Pancreas (tissue), 10 donors: ENCODE measurements at regions not wholly inside any gene's neighbourhood (a gene's known extent, or its start where the extent isn't known, plus 50 kb on each side); places are given as distances from the start of the nearest gene placed in this dataset.

Source experiments
- ATAC-seq, 4 donors: fragments of 200-7000 bp; cut with Tn5 transposase; one replicate each; pipeline versions ENCODE4 v1.8.0 to v1.9.1; 2020; ENCODE audit warnings: mild to moderate bottlenecking in 4 of 4, moderate library complexity in 4 of 4
- DNase-seq, 6 donors: peaks; one replicate each; pipeline ENCODE4 v3.0.0-alpha.2; 2020
- FAIRE-seq: peaks from 2 replicates; lab custom pipeline; 2012; peaks lifted over from hg19 to GRCh38; lab: Jason Lieb, UNC
- H3K27ac ChIP-seq, 4 donors: fragments of 200-600 bp; sonication (generic); 1 replicate in 3 of 4; 2 replicates in 1 of 4; pipeline versions ENCODE4 v1.5.0 to v1.8.0; 2020
- H3K27me3 ChIP-seq, 4 donors: fragments of 200-600 bp; one replicate each; pipeline ENCODE4 v1.8.0; 2021
- H3K36me3 ChIP-seq, 3 donors: fragments of 200-600 bp; sonication (generic) in 1 of 3; one replicate each; pipeline versions ENCODE4 v1.5.0 to v1.8.0; 2020 to 2021
- H3K4me1 ChIP-seq, 3 donors: fragments of 200-600 bp; one replicate each; pipeline ENCODE4 v1.8.0; 2021
- H3K4me3 ChIP-seq, 4 donors: fragments of 200-600 bp; sonication (generic) in 2 of 4; one replicate each; pipeline versions ENCODE4 v1.5.0 to v1.8.0; 2020 to 2021
- H3K9me3 ChIP-seq, 4 donors: fragments of 200-600 bp; one replicate each; pipeline ENCODE4 v1.8.0; 2021
- CTCF ChIP-seq, 4 donors: fragments of 200-600 bp; sonication (generic) in 3 of 4; IDR thresholded peaks; one replicate each; pipeline versions ENCODE4 v1.5.0 to v1.8.0; 2021; ENCODE audit warnings: antibody characterized with exemption in 4 of 4
- WGBS, 2 donors: extraction: QIAGEN DNeasy Blood & Tissue Kit; methylation state at CpG; one replicate each; pipeline ENCODE4 v1.1.7; 2013; 5-methylcytosine and 5-hydroxymethylcytosine counted together
- intact Hi-C, 3 donors: fragments of 100-400 bp; cut with DNase I; formaldehyde crosslinking; loops; one replicate each; pipeline versions ENCODE4 v1.11.1 to v1.14.2; 2022
- donor health status: healthy with polysubstance abuse.
- donor health status: DM: no; HTN: no; CAD: no; lungs with moderate emphysema.
- donor health status: DM: no; HTN: no; CAD: no.
- donor health status: control.
- donor health status: control.
- donor health status: Bipolar disorder and iron deficiency.
- donor health status: DM: yes; HTN: yes; CAD: no.
- donor health status: DM: no; HTN: no; CAD: no.
- donor health status: DM: no; HTN: no; CAD: no.
- donor health status: DM: yes; HTN: yes; CAD: no.

GRCh38 chr11:69992943-69993694 is 85.0 kb upstream of the ANO1 start:
- DNase-seq (no peak), FAIRE-seq (no peak), ATAC-seq (no peak)
- no peaks in the 10 kb centered on the region for H3K36me3 ChIP-seq
- 72 to 82% methylated on average over 6 of the region's 6 CpGs for WGBS, 2 donors
- no peaks in the 10 kb centered on the region for H3K4me1 ChIP-seq
- H3K27ac ChIP-seq: no peak overlapping the region
- intact Hi-C loops: no loop called here
- H3K4me3 ChIP-seq: no peak overlapping the region
- H3K9me3 ChIP-seq: no peaks in the 10 kb centered on the region
- H3K27me3 ChIP-seq: no peaks in the 10 kb centered on the region
- TF ChIP-seq CTCF (IDR thresholded peaks at IDR 0.05): no peak

GRCh38 chr11:69994810-69995209 is 83.3 kb upstream of the ANO1 start:
- FAIRE-seq: no peak
- no peak for ATAC-seq
- Histone ChIP-seq H3K9me3 (no peaks in the 10 kb centered on the region), H3K27ac (no peak overlapping the region), H3K4me3 (no peak overlapping the region), H3K27me3 (no peaks in the 10 kb centered on the region), H3K36me3 (no peaks in the 10 kb centered on the region), H3K4me1 (no peaks in the 10 kb centered on the region)
- no peak for DNase-seq
- no peak for TF ChIP-seq CTCF (IDR thresholded peaks at IDR 0.05)
- 72 to 78% methylated on average over 3 of the region's 3 CpGs for WGBS, 2 donors
- intact Hi-C loops: no loop called here

- intact Hi-C loops: no loop called here
- Histone ChIP-seq H3K36me3 (no peaks in the 10 kb centered on the region), H3K27ac (no peak overlapping the region), H3K9me3 (no peaks in the 10 kb centered on the region), H3K4me1 (no peaks in the 10 kb centered on the region), H3K4me3 (no peak overlapping the region), H3K27me3 (no peaks in the 10 kb centered on the region)
- 75 to 83% methylated on average over 10 of the region's 10 CpGs for WGBS, 2 donors
- DNase-seq: no peak
- TF ChIP-seq CTCF (IDR thresholded peaks at IDR 0.05): no peak
- ATAC-seq: no peak
- FAIRE-seq: no peak
Measured at GRCh38 chr11:69995697-69996096, 82.4 kb upstream of the ANO1 start.

GRCh38 chr11:69996451-69996850 is 81.7 kb upstream of the ANO1 start:
- intact Hi-C loops: no loop called here
- TF ChIP-seq CTCF (IDR thresholded peaks at IDR 0.05): no peak

GRCh38 chr11:69997352-69997751 is 80.8 kb upstream of the ANO1 start:
- intact Hi-C loops: no loop called here
- FAIRE-seq: no peak
- Histone ChIP-seq H3K4me1 (no peaks in the 10 kb centered on the region), H3K27me3 (no peaks in the 10 kb centered on the region), H3K4me3 (no peak overlapping the region), H3K27ac (no peak overlapping the region), H3K9me3 (no peaks in the 10 kb centered on the region), H3K36me3 (no peaks in the 10 kb centered on the region)
- no peak for ATAC-seq
- WGBS, 2 donors: 43 to 53% methylated on average over 8 of the region's 8 CpGs
- no peak for TF ChIP-seq CTCF (IDR thresholded peaks at IDR 0.05)
- no peak for DNase-seq

More at GRCh38 chr11:69996451-69996850, 81.7 kb upstream of the ANO1 start:
- no peak for FAIRE-seq
- Histone ChIP-seq H3K36me3 (no peaks in the 10 kb centered on the region), H3K27me3 (no peaks in the 10 kb centered on the region), H3K9me3 (no peaks in the 10 kb centered on the region), H3K27ac (no peak overlapping the region), H3K4me1 (no peaks in the 10 kb centered on the region), H3K4me3 (no peak overlapping the region)
- WGBS, 2 donors: 41 to 43% methylated on average over 1 of the region's 1 CpG
- DNase-seq: no peak
- no peak for ATAC-seq
